ENCODE measurements at regions not wholly inside any gene's neighbourhood (a gene's known extent, or its start where the extent isn't known, plus 50 kb on each side); places are given as distances from the start of the nearest gene placed in this dataset.
A peak's percentile ranks its signal among the peaks of the same experiment; 100 is the strongest.
"Not testable (repeated sequence)": the region's sequence is repeated elsewhere in the genome, so short reads cannot be mapped to it uniquely, and the experiment has no call there.

DNA sequence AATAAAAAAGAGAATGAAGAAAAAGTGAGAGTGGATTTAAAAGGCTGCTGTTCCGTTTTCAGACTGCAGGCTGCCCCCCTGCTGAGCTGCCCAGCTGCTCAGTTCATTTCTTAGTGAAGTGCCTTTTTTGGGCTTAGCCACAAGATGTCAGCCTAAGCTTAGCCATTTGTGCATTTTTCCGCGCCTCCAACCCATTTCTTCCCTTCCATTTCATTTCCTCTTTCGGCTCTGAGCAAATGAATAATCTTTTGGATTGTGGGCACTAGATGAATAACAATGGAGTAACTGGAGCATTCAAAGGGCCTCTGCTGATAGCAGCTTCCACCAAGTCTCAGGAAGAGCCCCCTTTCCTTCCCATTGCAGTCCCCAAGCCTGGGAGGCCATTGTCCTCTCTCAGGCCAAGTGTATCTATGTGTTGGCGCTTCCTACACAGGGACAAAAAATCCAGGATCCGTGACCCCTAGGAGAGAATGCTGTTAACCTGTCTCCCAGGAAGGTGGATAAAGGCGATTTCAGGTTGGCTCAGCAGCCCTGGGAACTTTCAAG, 83.5 kb upstream of the SPTLC3 start:
- DNase-seq, result peak in 1 of 2 donors; percentile 2

DNA sequence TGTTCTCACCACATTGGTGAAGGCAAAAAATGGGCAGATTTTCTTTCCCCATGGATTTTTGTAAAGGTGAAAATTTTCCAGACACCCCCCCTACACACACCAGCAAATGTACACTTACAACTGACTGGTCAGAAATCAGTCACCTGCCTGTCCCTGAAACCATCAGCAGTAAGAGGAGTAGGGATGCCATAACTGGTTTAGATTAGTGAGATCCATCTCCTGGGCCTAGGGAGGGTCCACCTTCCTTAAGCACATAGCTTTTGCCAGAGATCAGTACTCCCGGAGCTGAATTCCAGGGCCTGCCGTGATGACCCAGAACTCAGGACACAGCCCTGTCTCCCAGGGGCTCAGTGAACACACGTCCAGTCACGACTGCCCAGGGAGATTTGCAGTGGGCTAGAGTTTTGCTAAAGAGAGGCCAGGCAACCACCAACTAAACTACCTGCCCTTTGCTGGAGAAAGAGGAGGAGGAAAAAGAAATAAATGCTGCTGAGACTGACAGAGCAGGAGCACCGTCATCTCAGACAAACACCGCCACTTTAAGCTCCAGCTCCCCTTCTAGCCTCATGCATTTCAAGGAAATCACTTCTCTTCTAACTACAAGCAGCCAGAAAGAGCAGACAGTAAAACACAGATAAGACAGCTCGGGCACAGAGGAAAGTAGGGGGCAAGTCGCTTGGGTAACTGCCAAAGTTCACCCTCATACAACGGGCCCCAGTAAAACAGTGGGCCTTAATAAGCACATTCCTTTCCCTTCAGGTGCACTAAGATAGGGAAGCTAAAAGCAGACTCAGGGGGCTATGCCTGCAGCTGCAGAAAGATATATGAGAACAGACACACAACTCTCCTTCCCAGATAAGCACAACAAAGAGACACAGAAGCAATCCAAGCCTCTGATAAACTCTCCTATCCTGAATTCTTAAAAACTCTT, 82.6 kb upstream of the SPTLC3 start:
- no peak for DNase-seq

- DNase-seq, result no peak
Measured at GRCh38 chr20:12927489-12927888, 81.3 kb upstream of the SPTLC3 start.

- no peak for DNase-seq
Measured at GRCh38 chr20:12928358-12928754, 80.4 kb upstream of the SPTLC3 start.

- no peak for DNase-seq
Measured at GRCh38 chr20:12928755-12929401, 79.9 kb upstream of the SPTLC3 start.

GRCh38 chr20:12936020-12936419, 72.8 kb upstream of the SPTLC3 start:
- no peak for DNase-seq

DNA sequence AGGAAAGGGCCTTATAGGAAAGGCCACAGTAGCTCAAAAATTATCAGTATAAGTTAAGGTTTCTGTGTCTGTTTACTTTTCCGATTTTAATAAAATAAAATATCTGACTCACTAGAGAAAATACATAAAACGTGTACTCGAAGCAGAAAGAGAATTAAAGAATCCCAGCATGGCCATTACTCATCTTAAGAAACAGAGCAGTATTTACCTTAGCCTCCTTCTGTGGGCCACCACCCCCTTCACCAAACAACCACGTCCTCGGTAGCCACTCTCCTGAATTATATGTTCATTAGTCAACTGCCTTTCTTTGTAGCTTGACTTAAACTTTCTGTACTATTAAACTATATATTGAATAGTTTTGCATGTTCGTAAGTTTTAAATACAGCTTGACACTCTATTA, 72.2 kb upstream of the SPTLC3 start:
- no peak for DNase-seq

DNA sequence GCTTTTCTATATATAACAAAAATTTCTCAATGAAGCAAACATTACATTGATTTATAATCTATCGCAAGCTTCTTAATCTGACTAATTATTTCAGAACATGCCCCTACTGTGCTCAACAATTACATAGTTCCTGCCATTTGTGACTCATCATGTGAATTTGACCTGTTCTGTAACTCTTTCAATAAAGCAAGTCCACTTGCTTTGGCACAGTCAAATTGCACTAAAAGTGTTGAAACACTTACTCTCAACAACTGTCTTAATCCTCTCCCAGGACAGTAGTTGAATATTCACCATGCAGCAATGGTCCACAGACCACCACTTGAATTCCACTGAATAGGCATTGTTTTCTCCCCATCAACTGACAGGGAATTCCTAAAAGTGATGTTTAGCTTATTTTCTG, 67.7 kb upstream of the SPTLC3 start:
- DNase-seq, result no peak

DNA sequence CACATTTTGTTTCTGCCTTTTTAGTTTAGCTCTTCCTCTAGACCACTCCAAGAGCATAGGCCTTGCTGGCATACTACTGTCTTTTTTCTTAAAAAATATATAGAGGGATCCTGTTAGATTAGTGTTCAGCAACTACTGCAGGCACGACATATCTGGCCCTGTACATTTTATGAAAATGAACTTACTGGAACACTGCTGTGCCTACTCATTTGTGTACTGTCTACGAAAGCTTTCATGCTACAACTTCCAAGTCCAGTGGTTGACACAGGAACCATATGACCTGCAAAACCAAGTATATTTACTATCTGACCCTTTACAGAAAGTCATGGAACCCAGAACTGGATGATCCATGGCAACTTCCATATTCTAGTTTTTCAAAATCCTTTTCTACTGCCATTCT, 66.6 kb upstream of the SPTLC3 start:
- no peak for DNase-seq

GRCh38 chr20:12946789-12947188, 62.0 kb upstream of the SPTLC3 start:
- no peak for DNase-seq

- no peak for DNase-seq
Measured at GRCh38 chr20:12947691-12948090, 61.1 kb upstream of the SPTLC3 start.

GRCh38 chr20:12949429-12949980, 59.3 kb upstream of the SPTLC3 start:
- no peak for DNase-seq

- DNase-seq, result not testable (repeated sequence)
Measured at GRCh38 chr20:12954254-12954653, 54.5 kb upstream of the SPTLC3 start.

DNA sequence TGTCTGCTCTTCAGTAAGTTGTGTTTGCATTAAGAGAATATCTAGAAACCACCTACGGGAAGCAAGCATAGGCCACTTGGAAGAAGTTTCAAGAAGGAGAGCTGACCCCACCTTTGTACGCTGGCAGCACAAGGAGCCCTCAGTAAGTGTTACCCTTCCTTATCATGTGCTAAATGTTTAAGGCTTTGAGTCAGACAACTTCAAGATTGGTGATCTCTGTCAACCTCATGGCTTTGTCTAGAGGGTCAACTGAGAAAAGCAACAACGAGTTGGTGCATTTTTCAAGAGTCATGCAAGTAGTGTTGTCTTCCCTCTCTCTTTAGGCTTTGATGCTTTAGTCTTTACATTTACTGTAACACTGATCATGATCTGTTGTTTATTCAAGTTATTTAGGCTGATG, 53.2 kb upstream of the SPTLC3 start:
- DNase-seq, result no peak

- DNase-seq, result no peak
Measured at GRCh38 chr20:12956303-12956702, 52.5 kb upstream of the SPTLC3 start.

- DNase-seq, result no peak
Measured at GRCh38 chr20:12957968-12958367, 50.8 kb upstream of the SPTLC3 start.
